ENCODE measurements at regions not wholly inside any gene's neighbourhood (a gene's known extent, or its start where the extent isn't known, plus 50 kb on each side); places are given as distances from the start of the nearest gene placed in this dataset.

DNA sequence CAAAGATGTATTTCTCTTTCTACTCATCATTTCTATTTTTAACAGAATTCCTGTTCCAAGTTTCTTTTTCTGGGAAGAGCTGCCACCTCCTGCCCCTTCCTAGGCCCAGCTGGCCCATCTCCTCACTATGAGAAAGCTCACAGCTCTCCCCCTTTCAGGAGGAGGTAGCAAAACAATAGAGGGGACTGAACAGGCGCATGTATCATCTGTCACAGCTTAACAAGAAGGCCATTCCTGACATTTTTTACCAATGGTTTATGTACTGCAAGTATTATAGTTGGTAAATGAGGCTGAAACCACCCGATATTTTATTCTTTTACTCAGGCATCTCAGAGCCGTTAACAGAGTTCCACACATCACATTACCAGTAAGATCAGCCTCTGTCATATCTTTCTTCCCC, 103.7 kb upstream of the MTHFD1L start:
- TF ChIP-seq, protein P1, sequence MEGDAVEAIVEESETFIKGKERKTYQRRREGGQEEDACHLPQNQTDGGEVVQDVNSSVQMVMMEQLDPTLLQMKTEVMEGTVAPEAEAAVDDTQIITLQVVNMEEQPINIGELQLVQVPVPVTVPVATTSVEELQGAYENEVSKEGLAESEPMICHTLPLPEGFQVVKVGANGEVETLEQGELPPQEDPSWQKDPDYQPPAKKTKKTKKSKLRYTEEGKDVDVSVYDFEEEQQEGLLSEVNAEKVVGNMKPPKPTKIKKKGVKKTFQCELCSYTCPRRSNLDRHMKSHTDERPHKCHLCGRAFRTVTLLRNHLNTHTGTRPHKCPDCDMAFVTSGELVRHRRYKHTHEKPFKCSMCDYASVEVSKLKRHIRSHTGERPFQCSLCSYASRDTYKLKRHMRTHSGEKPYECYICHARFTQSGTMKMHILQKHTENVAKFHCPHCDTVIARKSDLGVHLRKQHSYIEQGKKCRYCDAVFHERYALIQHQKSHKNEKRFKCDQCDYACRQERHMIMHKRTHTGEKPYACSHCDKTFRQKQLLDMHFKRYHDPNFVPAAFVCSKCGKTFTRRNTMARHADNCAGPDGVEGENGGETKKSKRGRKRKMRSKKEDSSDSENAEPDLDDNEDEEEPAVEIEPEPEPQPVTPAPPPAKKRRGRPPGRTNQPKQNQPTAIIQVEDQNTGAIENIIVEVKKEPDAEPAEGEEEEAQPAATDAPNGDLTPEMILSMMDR (IDR thresholded peaks at IDR 0.05), result no peak
- TF ChIP-seq EP300 (IDR thresholded peaks at IDR 0.05) (no peak), POLR2A (IDR thresholded peaks at IDR 0.05) (no peak)
